MM.1S (cell line): ENCODE measurements at regions not wholly inside any gene's neighbourhood (a gene's known extent, or its start where the extent isn't known, plus 50 kb on each side); places are given as distances from the start of the nearest gene placed in this dataset.

Experiments
- DNase-seq: peaks from one replicate; pipeline ENCODE4 v3.0.0-alpha.2; 2015
- H2AFZ ChIP-seq: fragments of 300-600 bp; sonication (generic); 2 replicates; pipeline ENCODE4 v1.6.0; 2016; ENCODE audit warnings: antibody characterized with exemption, low read length
- H3F3A ChIP-seq: fragments of 300-600 bp; sonication (generic); 2 replicates; pipeline ENCODE4 v1.6.1; 2016; ENCODE audit warnings: mild to moderate bottlenecking, antibody characterized with exemption, low read length, moderate library complexity, mixed read lengths; ENCODE audit not compliant: insufficient read depth
- H3K27ac ChIP-seq: fragments of 300-600 bp; sonication (generic); 2 replicates; pipeline ENCODE4 v1.5.1; 2016; ENCODE audit warnings: mild to moderate bottlenecking, low read length
- H3K27me3 ChIP-seq: fragments of 300-600 bp; sonication (generic); replicated peaks from 2 replicates; pipeline ENCODE4 v1.6.0; 2016; ENCODE audit warnings: low read length; ENCODE audit not compliant: insufficient read depth
- H3K36me3 ChIP-seq: fragments of 300-600 bp; sonication (generic); replicated peaks from 2 replicates; pipeline ENCODE4 v1.6.1; 2016; ENCODE audit warnings: mild to moderate bottlenecking, low read length, mixed read lengths; ENCODE audit not compliant: insufficient read depth
- H3K4me1 ChIP-seq: fragments of 300-600 bp; sonication (generic); 2 replicates; pipeline ENCODE4 v1.6.1; 2016; ENCODE audit warnings: low read length, mixed read lengths
- H3K4me2 ChIP-seq: fragments of 300-600 bp; sonication (generic); 2 replicates; pipeline ENCODE4 v1.6.0; 2016; ENCODE audit warnings: low read depth, low read length
- H3K4me3 ChIP-seq: fragments of 300-600 bp; sonication (generic); 2 replicates; pipeline ENCODE4 v1.5.1; 2016; ENCODE audit warnings: low read length, mixed read lengths
- H3K79me2 ChIP-seq: fragments of 300-600 bp; sonication (generic); 2 replicates; pipeline ENCODE4 v1.6.1; 2016; ENCODE audit warnings: mixed run types, low read length, mixed read lengths
- H3K9ac ChIP-seq: fragments of 300-600 bp; sonication (generic); 2 replicates; pipeline ENCODE4 v1.6.1; 2016; ENCODE audit warnings: low read length, mixed read lengths
- H3K9me2 ChIP-seq: fragments of 300-600 bp; sonication (generic); replicated peaks from 2 replicates; pipeline ENCODE4 v1.6.1; 2016; ENCODE audit warnings: mild to moderate bottlenecking, low read length, mixed read lengths; ENCODE audit not compliant: insufficient read depth
- H3K9me3 ChIP-seq: fragments of 300-600 bp; sonication (generic); replicated peaks from 2 replicates; pipeline ENCODE4 v1.6.1; 2016; ENCODE audit warnings: mild to moderate bottlenecking, low read length, mixed read lengths; ENCODE audit not compliant: insufficient read depth
- H4K20me1 ChIP-seq: fragments of 300-600 bp; sonication (generic); 2 replicates; pipeline ENCODE4 v1.6.1; 2016; ENCODE audit warnings: mild to moderate bottlenecking, low read length, moderate library complexity, mixed read lengths; ENCODE audit not compliant: insufficient read depth
- CTCF ChIP-seq: fragments of 300-600 bp; sonication (generic); IDR thresholded peaks from 2 replicates; pipeline ENCODE4 v1.5.1; 2016; ENCODE audit warnings: antibody characterized with exemption, low read length, mixed read lengths
- EZH2 ChIP-seq: fragments of 300-600 bp; sonication (generic); optimal IDR thresholded peaks from 2 replicates; pipeline ENCODE3; 2017; ENCODE audit warnings: low read depth, mild to moderate bottlenecking, antibody characterized with exemption, low read length, mixed read lengths
- EZH2phosphoT487 ChIP-seq: fragments of 300-600 bp; sonication (generic); IDR thresholded peaks from 2 replicates; pipeline ENCODE4 v1.6.1; 2018; ENCODE audit warnings: antibody characterized with exemption, low read length

DNA sequence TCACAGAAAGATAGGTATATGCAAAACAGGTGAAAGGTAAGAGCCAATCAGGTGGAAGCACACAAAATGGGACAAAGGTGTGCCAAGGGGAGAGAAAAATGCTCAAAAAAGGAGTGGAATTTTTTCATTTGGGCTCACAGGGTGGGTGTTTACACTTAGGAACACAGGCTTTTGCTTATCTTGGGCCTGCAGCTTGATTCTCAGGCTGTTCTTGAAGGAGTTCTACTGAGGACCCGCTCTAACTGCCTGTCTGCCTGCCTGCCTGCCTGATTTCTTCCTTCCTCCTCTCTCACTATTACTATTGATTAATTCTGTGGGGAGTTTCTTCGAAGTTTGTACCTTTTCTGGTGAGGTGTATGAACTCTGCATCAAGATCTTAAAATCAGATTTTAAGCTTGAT is 120.3 kb upstream of the CTSO start:
- no peaks in the 10 kb centered on the region for H3K9me3 ChIP-seq
- H3K4me2 ChIP-seq = no peak overlapping the region
- no peaks in the 10 kb centered on the region for H3K36me3 ChIP-seq
- H2AFZ ChIP-seq = no peak overlapping the region
- H3K9ac ChIP-seq = no peak overlapping the region
- no peak overlapping the region for H3K27ac ChIP-seq
- no peaks in the 10 kb centered on the region for H3F3A ChIP-seq
- no peak for TF ChIP-seq EZH2
- TF ChIP-seq CTCF = no peak
- TF ChIP-seq EZH2phosphoT487 = no peak
- no peaks in the 10 kb centered on the region for H4K20me1 ChIP-seq
- no peak for DNase-seq
- H3K4me3 ChIP-seq = no peak overlapping the region
- H3K4me1 ChIP-seq = no peaks in the 10 kb centered on the region
- H3K27me3 ChIP-seq = no peaks in the 10 kb centered on the region
- H3K79me2 ChIP-seq = no peaks in the 10 kb centered on the region
- H3K9me2 ChIP-seq = no peaks in the 10 kb centered on the region

DNA sequence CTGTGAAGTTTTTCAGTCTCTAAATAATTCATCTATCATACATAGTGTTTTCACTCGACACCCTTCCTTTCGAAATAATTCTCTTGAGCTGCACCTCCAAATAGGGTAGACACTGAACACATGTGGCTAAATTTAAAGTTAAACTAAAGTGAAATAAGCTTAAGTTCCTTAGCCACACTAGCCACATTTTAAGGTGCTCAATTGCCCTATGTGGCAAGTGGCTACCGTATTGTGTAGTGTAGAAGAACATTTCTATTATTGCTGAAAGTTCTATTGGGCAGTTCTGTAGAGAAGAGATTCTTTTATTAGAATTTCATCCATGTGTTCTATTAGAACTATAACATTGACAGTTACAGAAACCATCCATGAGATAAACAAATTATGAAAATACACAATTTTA is 107.0 kb upstream of the CTSO start:
- H3K9me3 ChIP-seq = no peaks in the 10 kb centered on the region
- no peak overlapping the region for H2AFZ ChIP-seq
- H3K9ac ChIP-seq = no peak overlapping the region
- TF ChIP-seq EZH2phosphoT487 (no peak), EZH2 (no peak), CTCF (no peak)
- no peaks in the 10 kb centered on the region for H3F3A ChIP-seq
- no peaks in the 10 kb centered on the region for H3K9me2 ChIP-seq
- DNase-seq = no peak
- no peak overlapping the region for H3K4me3 ChIP-seq
- H4K20me1 ChIP-seq = no peaks in the 10 kb centered on the region
- no peak overlapping the region for H3K27ac ChIP-seq
- no peaks in the 10 kb centered on the region for H3K79me2 ChIP-seq
- H3K27me3 ChIP-seq = no peaks in the 10 kb centered on the region
- H3K36me3 ChIP-seq = no peaks in the 10 kb centered on the region
- H3K4me1 ChIP-seq = no peaks in the 10 kb centered on the region
- H3K4me2 ChIP-seq = no peak overlapping the region

DNA sequence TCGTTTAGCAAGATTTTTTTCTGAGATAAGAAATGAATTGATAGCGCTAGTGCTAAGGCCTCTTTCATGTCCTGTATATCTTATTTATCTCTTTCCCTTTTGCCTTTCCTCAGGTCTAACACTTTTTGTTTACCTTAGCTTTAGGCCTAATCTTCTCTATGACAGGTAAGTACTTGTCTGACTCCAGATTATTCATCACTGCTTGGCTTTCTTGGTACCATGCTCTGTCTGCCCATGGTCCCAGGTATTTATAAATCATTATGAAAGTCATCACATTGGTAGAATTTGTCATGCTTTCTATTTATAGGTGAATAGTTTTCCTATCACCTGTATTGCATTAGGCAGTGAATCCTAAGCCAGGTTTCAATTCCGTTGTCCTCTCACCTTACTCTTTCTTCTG is 99.5 kb upstream of the CTSO start:
- TF ChIP-seq CTCF (no peak), EZH2 (no peak), EZH2phosphoT487 (no peak)
- peak; percentile 30 for DNase-seq
- Histone ChIP-seq H3F3A (no peaks in the 10 kb centered on the region), H3K4me3 (no peak overlapping the region), H3K4me1 (peaks cover 8% of the 10 kb centered on the region), H4K20me1 (no peaks in the 10 kb centered on the region), H2AFZ (no peak overlapping the region), H3K79me2 (no peaks in the 10 kb centered on the region), H3K9me2 (no peaks in the 10 kb centered on the region), H3K4me2 (no peak overlapping the region), H3K27ac (no peak overlapping the region), H3K27me3 (no peaks in the 10 kb centered on the region), H3K9ac (no peak overlapping the region), H3K9me3 (no peaks in the 10 kb centered on the region), H3K36me3 (no peaks in the 10 kb centered on the region)

DNA sequence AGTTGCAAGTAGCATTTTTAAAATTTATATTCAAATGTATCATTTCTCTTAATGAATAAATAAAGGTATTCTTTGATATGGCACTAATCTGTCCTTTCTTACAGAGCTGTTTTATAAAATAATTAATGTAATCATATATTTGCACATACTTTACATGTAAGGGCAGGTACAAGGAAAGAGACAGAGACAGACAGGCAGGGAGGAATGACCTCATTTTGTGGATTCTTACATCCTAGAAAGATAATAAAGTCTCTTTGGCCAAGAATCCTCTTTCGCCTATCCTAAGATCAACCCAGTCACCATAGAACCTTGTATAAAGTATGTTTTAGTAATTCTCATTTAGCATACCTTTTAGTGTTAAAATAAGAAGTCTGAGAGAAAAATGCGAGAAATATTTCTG is 98.5 kb upstream of the CTSO start:
- Histone ChIP-seq H2AFZ (no peak overlapping the region), H3K9me3 (no peaks in the 10 kb centered on the region), H3K4me2 (no peak overlapping the region), H3K4me3 (no peak overlapping the region), H3K9ac (no peak overlapping the region), H3K36me3 (no peaks in the 10 kb centered on the region), H3K9me2 (no peaks in the 10 kb centered on the region), H3K79me2 (no peaks in the 10 kb centered on the region), H3K27me3 (no peaks in the 10 kb centered on the region), H3F3A (no peaks in the 10 kb centered on the region), H3K4me1 (peaks cover 8% of the 10 kb centered on the region), H3K27ac (no peak overlapping the region), H4K20me1 (no peaks in the 10 kb centered on the region)
- TF ChIP-seq EZH2phosphoT487 (no peak), CTCF (no peak), EZH2 (no peak)
- DNase-seq = no peak
